Brain microvascular endothelial cell (primary cell): ENCODE measurements at regions not wholly inside any gene's neighbourhood (a gene's known extent, or its start where the extent isn't known, plus 50 kb on each side); places are given as distances from the start of the nearest gene placed in this dataset.

Experiments used
- DNase-seq: peaks from one replicate; pipeline ENCODE4 v3.0.0-alpha.2; 2020
- H3K27ac ChIP-seq: fragments of 250-450 bp; sonication (Bioruptor Pico); 2 replicates; pipeline ENCODE4 v1.5.1; 2020; ENCODE audit warnings: mild to moderate bottlenecking, moderate library complexity
- H3K27me3 ChIP-seq: fragments of 250-450 bp; sonication (Bioruptor Pico); replicated peaks from 2 replicates; pipeline ENCODE4 v1.5.1; 2020; ENCODE audit warnings: mild to moderate bottlenecking
- H3K36me3 ChIP-seq: fragments of 250-450 bp; sonication (Bioruptor Pico); replicated peaks from 2 replicates; pipeline ENCODE4 v1.5.1; 2020; ENCODE audit warnings: mild to moderate bottlenecking
- H3K4me3 ChIP-seq: 2 replicates; pipeline ENCODE4 v1.5.1; 2011; ENCODE audit warnings: low read depth, mild to moderate bottlenecking, control low read depth, low read length, moderate library complexity
- CTCF ChIP-seq: IDR thresholded peaks from 2 replicates; pipeline ENCODE4 v1.5.1; 2011; ENCODE audit warnings: low read depth, mild to moderate bottlenecking, moderate library complexity, low read length, control low read depth, inconsistent platforms; ENCODE audit errors: missing control alignments
- in situ Hi-C: cut with HindIII; loops from 2 replicates; pipeline ENCODE4 v1.10.0; 2017; ENCODE audit warnings: low sequenced_read_pairs, low pct_ligation_motif_present

- Histone ChIP-seq H3K4me3 (no peak overlapping the region), H3K27me3 (no peaks in the 10 kb centered on the region), H3K27ac (peak overlapping the region; percentile 84), H3K36me3 (no peaks in the 10 kb centered on the region)
- TF ChIP-seq CTCF = no peak
- DNase-seq = peak; percentile 89
- in situ Hi-C loops = no loop called here
These were observed 247.1 kb downstream of the MSRB3 start for GRCh38 chr12:65525491-65526141.

GRCh38 chr12:65526311-65526710, 247.8 kb downstream of the MSRB3 start:
- TF ChIP-seq CTCF = no peak

GRCh38 chr12:65528127-65528526, 249.6 kb downstream of the MSRB3 start:
- Histone ChIP-seq H3K36me3 (no peaks in the 10 kb centered on the region), H3K27me3 (no peaks in the 10 kb centered on the region), H3K4me3 (no peak overlapping the region), H3K27ac (no peak overlapping the region)
- TF ChIP-seq CTCF = no peak
- no peak for DNase-seq
- in situ Hi-C loops = no loop called here

More at GRCh38 chr12:65526311-65526710, 247.8 kb downstream of the MSRB3 start:
- H3K36me3 ChIP-seq = no peaks in the 10 kb centered on the region
- H3K4me3 ChIP-seq = no peak overlapping the region
- peak overlapping the region; percentile 84 for H3K27ac ChIP-seq
- no peak for DNase-seq
- H3K27me3 ChIP-seq = no peaks in the 10 kb centered on the region
- in situ Hi-C loops = no loop called here

- H3K36me3 ChIP-seq = no peaks in the 10 kb centered on the region
- H3K4me3 ChIP-seq = no peak overlapping the region
- H3K27ac ChIP-seq = no peak overlapping the region
- in situ Hi-C loops = no loop called here
- no peak for DNase-seq
- H3K27me3 ChIP-seq = no peaks in the 10 kb centered on the region
- no peak for TF ChIP-seq CTCF
These were observed 250.6 kb downstream of the MSRB3 start for GRCh38 chr12:65529106-65529505.

GRCh38 chr12:65529771-65530435, 251.4 kb downstream of the MSRB3 start:
- in situ Hi-C loops = no loop called here
- TF ChIP-seq CTCF = no peak
- Histone ChIP-seq H3K36me3 (no peaks in the 10 kb centered on the region), H3K27ac (no peak overlapping the region), H3K27me3 (no peaks in the 10 kb centered on the region), H3K4me3 (no peak overlapping the region)
- DNase-seq = no peak
